ENCODE measurements at regions not wholly inside any gene's neighbourhood (a gene's known extent, or its start where the extent isn't known, plus 50 kb on each side); places are given as distances from the start of the nearest gene placed in this dataset.
"Not testable (repeated sequence)": the region's sequence is repeated elsewhere in the genome, so short reads cannot be mapped to it uniquely, and the experiment has no call there.

DNA sequence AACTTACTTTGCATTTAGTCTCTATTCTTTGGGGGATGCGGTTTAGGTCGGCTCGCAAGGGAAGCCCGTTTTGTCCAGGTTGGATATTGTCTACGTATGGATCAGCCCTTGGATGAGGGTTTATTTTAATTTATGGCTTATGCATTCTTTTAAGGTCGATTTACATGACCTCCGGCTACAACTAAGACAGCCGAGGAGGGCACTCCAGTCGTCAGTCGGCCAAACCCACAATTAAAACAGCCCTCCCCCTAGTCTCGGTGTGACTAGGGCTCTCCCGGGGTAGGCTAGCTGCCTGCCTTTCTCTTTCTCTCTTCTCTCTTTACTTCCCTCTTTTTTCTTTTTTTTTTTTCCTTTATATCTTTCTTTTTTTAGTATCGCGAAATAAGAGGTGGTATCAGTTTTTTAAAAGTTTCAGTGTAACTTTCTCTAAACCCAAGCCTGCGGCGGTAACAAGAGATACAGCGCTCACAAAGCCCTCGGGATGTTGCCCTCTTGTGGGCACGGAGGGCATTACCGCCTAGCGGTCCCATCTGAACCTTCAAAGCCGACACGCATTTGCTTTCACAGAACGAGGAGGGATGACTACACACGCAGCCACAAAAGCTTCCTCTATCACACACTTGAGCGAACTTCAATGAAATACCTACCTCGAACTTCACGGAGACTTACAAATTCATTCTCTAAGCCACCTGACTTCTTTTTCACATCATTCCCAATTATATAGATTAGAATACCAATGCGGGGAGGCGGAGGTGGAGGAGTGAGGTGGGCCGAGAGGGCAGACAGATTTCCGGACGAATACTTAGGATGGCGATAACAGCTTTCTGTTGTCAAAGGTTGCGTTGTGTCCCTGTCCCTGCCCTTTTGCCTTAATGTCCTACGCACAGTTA lies 132.3 kb upstream of the C11orf58 start:
- peak; percentile 75 for DNase-seq (ENCODE audit: low read depth)

DNA sequence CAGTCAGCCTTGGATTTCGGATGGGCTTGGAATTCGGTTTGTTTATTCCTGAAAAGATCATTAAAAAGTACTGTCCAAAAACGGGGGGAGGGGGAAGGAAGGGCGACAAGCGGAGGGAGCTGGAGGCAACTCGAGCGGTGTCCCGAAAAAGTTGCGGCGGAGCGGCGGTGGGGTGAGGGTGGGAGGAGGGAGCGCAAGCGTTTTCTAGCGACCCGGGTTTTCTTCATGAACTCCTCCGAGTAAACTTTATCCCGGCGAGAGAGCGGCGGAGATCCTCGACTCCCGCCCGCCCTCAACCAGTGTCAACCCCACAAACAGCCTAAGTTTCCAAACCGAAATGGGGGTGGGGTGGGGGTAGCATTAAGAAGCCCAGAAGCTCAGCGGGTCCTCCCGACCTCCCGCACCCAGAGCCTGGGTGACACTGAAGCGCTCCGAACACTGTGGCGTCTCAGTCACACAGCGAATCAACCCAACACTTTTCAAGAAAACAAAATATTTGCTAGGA lies 133.0 kb upstream of the C11orf58 start:
- DNase-seq (ENCODE audit: low read depth) = no peak

DNA sequence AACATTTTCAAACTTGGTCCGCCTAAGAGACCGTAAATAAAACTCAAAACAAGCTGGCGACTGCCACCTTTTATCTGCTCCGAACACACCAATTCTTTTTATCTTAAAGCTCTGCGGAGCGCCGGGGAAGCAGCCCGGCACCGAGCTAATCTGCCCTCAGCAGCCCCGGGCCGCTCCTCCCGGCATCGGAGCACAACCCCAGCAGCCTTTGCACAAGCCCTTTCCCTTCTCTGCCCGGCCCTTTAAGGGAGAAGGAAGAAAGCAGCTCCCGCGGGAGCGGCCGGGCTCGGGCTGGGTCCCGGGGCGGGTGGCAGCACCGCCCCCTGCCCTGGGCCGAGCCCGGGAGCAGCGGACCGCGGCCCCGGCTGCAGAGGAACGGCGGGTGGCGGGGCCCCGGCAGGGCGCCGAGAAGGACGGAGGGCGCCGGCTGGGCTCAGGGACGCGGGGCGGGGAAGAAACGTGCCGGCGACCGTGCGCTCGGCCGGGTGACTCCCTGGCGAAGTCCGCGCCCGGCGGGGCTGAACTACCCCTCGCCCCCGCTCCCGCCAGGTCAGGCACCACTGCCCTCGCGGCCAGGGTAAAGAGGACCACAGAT lies 133.6 kb upstream of the C11orf58 start:
- no peak for DNase-seq (ENCODE audit: low read depth)

DNA sequence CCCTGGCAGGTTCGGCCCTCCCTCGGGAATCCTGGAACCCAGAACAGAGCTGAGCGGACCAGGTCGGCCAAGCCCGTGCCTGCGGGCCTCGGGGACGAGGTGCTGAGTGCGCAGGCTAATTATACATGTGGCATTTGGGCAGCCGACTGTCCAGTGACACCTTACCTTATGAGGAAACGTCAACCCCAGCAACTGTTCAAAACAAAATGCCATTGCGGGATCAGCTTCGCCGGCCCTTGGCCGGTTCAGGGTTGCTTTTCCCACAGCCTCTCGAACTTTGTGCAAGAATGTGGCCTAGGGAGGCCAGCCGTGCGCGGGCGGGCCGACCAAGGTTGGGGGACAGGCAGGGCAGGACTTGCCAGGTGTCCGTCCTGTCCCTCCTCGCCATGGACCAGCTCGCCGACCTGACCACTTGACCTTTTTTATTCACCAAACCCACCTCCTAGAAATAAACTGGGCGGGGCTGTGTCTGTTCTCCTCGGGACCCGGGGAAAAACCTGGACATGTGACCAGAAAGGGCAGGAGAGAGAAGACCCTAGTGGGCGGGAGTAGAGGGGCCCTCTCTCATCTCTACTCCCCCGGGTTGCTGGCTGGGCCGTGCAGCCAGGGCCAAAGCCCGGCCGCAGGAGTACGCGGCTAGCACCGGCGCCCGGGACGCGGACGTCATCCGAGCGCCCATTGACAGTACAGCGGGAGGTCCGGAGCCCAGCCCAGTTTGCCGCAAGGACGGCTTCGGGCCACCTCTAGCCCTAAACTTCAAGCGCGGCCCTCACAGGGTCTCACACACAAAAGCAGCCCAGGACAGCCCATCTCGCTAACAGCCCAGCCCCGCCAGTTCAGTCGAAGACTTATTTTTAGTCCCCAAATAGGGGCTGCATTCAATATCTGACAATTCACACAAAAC lies 134.3 kb upstream of the C11orf58 start:
- DNase-seq (ENCODE audit: low read depth) = no peak

DNA sequence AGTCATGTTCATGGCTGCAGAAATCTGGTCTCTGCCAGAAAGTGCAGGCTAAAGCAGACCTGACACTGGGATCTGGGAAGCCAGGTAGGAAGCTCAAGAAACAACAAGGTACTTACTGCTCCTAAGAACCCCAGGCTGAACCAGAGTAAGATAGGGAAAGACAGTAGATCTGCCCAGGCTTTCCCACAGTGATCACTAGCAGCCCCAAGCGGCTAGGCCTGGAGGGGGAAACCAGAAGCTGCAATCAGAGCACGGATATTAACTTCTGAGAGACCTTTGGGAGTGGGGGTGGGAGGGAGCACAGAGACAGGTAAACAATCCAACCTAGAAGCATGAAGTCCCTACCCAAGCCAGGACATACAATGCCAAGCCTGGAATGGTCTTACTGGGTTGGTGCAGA lies 135.2 kb upstream of the C11orf58 start:
- DNase-seq (ENCODE audit: low read depth) = no peak

DNA sequence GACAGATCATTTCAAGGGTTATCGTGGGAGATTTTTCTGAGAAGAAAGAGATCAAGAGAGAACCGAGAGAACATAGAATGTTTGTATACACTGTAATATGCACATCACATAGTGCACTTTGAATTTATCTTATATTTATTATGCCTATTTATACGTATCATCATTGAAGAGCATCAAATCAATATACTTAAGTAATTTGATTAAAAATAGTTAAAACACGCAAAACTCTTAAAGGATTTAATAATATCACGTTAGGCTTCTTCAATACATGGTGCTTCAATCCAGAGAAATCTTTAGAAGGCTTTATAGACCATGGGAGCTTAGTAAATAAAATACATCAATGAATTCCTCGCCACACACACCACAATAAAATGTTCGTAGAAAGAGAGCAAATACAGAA lies 139.5 kb upstream of the C11orf58 start:
- no peak for DNase-seq (ENCODE audit: low read depth)

DNA sequence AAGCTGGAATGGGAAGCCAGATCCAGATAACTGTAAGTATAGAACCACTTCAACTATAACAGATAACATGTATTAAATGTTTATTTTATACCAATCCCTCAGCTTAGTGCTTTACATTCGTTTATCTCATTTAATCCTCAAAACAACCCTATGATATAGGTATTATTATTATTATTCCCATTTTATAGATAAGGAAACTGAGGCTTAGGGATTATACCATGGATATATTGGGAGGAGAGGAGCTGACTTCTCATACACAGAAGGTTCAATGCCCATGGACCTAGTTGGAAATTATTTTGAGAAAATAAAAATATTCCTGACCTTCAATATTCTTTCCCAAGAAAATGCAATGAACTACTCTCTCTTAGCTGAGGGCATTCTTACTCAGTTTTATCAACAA lies 140.4 kb upstream of the C11orf58 start:
- DNase-seq (ENCODE audit: low read depth) = no peak

DNA sequence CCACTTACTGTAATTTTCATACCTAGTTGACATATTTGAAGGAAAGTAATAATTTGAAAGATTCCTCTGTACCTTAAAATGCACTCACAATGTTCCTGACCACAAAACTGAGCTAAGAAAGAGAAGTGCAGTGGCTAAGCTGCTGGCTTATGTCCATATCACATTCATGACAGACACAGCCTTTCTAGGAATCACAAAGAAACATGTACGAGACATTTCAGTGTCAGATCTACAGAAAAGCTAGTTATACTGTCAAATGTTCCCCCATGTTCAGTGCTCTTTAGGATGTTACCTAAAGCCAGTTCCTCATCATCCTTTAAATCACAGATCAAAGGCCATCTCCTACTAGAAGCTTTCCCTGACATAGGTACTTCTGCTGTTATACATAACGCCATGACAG lies 142.2 kb upstream of the C11orf58 start:
- no peak for DNase-seq (ENCODE audit: low read depth)

DNA sequence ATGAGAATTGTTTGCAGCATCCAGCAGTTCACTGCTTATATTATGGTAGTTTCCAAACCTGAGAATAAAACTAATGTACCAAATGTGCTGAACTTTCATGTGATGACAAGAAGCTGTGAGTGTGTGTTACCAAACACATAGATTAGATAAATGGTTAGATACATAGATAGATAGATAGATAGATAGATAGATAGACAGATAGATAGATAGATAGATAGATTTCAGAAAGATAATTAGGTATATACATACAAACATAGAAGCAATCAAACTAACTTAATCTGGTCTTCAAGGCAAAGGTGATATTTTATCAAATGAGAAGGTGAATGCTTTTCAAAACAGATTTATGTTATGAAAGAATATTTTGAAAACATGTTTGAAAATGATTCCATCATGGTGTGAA lies 147.3 kb upstream of the C11orf58 start:
- DNase-seq (ENCODE audit: low read depth) = no peak

DNA sequence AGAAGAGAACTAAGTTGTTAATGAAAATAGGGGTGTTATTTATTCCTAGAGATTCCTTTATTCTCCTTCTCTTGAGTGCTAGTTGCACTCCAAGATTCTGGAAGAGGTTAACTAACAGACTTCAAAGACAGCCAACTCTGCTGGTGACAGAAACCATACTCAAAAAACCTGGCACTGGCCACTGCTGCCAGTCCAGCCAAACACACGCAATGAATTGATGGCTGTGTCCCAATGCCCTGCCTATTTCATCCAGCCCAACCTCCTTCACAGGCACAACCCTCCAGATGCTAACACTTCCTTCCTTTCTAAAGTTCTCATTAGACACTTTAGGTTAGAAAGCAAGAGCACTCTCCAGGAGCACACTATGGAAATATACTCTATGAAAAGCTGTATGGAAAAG lies 150.8 kb upstream of the C11orf58 start:
- no peak for DNase-seq (ENCODE audit: low read depth)

DNA sequence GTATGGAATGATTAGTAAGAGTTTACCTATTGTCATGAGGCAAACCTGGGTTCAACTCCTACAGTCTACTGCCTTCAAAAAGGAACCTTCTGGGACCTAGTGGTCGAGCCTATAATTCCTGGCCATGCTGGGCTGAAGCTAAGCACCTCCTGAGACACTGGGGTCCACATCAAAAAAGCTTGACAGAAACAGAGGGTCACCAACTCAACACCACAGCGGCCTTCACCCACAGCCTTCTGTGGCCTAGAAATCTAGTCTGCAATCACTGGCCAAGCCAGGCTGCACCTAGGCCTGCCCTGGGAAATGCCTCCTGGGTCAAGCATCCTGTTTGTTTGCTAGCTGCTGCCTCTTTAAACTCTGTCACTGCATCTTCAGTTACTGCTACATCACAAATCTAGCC lies 153.9 kb upstream of the C11orf58 start:
- no peak for DNase-seq (ENCODE audit: low read depth)

DNA sequence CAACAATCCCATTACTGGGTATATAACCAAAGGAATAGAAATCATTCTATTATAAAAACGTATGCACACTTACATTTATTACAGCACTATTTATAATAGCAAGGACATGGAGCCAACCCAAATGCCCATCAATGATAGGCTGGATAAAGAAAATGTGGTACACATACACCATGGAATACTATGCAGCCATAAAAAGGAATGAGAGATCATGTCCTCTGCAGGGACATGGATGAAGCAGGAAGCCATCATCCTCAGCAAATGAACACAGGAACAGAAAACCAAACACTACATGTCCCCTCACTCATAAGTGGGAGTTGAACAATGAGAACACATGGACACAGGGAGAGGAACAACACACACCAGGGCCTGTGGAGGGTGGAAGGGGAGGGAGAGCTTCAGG lies 157.4 kb upstream of the C11orf58 start:
- DNase-seq (ENCODE audit: low read depth) = not testable (repeated sequence)

DNA sequence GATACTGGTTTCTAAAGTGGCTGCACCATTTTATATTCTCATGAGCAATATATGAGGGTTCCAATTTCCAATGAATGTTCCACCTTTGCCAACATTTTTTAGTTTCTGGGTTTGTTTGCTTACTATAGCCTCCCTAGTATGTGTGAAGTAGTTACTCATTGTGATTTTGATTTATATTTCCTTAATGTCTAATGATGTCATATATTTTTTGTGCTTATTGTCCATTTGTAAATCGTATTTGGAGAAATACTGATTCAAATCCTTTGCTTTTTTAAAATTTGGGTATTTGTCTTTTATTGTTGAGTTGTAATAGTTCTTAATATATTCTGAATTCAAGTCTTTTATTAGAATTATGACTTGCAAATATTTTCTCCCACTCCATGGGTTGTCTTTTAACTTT lies 161.0 kb upstream of the C11orf58 start:
- DNase-seq (ENCODE audit: low read depth) = no peak

DNA sequence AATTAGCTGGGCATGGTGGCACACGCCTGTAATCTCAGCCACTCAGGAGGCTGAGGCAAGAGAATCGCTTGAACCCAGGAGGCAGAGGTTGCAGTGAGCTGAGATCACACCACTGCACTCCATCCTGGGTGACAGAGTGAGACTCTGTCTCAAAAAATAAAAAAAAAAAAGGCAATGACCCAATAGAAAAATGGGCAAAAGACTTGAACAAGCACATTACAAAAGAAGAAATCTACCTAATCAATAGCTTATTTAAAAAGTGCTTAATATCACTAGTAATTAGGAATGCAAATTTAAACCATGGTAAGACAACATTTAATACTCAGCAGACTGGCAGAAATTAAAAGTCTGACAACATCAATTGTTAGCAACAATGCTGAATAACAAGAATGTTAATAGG lies 163.6 kb upstream of the C11orf58 start:
- DNase-seq (ENCODE audit: low read depth) = not testable (repeated sequence)

DNA sequence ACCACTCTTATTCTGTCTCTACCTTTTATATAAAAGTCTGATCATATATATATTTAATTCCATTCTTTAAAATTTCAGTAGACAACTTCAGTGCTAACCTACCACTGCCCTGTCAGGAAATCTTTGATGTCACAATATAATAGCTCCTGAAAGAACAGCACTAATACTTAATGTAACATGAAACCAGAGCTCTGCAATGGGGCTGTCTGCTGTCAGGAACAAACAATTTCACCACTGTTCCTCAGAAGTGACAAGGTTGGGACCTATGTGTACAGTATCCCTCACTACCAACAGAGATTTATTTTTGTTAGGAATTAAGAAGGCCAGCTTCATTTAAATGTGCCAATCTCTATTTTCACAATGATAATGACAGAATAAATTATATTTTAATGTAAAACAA lies 165.5 kb upstream of the C11orf58 start:
- no peak for DNase-seq (ENCODE audit: low read depth)

DNA sequence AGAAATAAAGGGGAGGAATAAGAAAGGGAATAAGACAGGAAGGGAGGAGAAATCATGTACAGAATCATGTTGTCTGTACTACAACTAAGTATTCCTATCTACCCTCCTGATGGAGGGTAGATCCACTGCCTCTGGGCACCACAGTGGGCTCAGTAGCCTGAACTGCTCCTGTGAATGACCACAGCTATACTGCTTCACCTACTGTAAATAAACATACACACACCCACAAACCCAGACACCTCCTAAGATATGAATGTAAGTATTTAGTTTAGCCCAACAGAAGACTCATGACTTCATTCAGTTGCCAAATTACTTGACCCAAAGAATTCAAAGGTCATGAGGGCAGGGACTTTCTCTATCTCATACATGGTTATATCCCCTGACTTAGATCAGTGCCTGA lies 177.3 kb upstream of the C11orf58 start:
- DNase-seq (ENCODE audit: low read depth) = no peak

DNA sequence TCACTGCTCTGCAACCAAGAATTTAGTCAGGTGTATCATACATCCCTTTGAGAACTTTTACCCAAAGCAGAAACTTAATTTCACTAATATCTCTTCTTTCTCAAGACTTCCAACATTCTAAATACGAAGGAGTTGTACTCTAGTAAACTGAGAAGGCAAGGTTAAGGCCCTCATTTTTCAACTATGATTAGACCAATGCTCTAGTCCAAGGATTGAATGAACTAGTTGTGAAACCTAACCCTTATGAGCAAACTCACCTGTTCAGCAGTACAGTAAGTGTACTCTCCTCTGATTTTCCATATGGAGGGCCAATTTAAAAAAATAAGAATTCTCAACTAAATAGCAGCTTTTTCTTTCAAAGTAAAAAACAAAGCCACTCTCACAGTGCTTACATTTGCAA lies 180.0 kb upstream of the C11orf58 start:
- no peak for DNase-seq (ENCODE audit: low read depth)

DNA sequence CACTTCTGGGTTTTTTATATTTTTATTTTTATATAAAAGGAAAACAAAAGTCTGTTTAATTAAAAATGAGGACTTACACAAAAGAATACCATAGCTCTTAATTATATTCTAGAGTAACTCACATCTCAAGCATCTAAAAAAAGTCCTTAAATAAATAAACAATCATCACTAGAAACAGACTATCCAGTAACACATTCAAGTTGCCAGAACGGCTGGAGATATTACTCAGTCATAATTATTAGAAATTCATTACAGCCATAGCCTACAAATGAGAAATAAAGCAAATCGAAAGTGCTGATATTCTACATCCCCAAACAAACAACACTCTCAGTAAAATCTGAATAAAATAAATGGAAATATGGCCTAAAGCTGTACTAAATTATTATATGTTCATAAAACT lies 182.5 kb upstream of the C11orf58 start:
- DNase-seq (ENCODE audit: low read depth) = no peak

DNA sequence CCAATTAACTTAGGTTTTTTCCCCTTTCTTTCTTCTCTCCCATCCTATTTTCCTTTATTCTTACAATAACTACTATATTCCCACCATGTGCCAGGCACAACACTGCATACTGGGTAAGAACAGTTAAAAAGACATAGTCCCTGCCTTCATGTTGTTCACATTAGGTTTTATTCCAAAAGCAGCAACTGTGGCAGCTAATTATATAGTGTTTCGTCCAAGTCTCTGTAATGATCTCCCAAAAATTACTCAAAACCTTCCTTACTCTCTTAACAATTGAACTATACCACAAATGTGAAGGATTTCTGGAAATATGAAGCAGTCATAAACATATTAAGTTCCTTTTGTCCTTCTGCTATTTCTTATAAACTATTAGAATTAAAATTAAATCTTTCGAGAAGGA lies 184.1 kb upstream of the C11orf58 start:
- no peak for DNase-seq (ENCODE audit: low read depth)

DNA sequence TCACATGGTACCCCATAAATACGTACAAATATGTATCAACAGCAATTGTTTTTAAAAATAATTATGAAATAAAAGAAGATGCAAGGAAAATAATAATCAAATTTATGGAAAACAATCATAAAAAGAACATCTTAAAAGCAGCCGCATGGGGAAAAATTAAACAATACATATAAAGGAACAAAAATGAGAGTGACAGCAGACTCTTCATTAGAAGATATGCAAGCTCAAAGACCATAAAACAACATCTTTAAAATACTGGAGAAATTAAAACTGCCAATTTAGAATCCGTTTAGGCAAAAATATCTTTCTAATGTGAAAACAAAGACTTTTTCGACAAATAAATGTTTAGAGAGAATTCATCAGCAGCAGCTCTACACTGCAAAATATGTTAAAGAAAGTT lies 190.6 kb upstream of the C11orf58 start:
- no peak for DNase-seq (ENCODE audit: low read depth)

DNA sequence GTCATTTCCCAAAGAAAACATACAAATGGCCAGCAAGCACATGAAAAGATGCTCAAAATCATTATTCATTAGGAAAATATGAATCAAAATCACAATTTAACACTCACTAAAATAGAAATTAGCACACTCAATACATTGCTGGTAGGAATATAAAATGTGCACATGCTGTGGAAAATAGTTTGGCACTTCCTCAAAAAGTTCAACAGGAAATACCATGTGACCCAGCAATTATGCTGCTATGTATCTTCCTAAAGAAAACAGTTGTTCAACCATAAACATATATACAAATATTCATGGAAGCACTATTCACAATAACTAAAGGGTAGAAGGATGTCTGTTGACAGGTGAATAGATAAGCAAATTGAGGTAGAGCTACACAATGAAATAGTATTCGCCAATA lies 187.3 kb upstream of the SOX6 start:
- no peak for DNase-seq (ENCODE audit: low read depth)

DNA sequence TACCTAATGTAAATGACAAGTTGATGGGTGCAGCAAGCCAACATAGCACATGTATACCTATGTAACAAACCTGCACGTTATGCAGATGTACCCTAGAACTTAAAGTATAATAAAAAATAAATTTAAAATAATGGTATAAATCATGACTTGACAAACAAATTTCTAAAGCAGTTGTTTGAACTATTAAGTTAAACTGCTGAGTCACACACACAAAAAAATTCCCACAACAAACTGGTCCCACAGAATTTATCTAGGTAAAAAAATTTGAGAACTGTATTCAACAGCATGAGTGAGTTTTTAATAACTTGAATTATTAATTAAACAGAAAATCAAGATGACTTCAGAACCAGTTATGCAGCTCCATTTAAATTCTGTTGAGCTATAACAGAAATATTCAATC lies 186.0 kb upstream of the SOX6 start:
- no peak for DNase-seq (ENCODE audit: low read depth)

DNA sequence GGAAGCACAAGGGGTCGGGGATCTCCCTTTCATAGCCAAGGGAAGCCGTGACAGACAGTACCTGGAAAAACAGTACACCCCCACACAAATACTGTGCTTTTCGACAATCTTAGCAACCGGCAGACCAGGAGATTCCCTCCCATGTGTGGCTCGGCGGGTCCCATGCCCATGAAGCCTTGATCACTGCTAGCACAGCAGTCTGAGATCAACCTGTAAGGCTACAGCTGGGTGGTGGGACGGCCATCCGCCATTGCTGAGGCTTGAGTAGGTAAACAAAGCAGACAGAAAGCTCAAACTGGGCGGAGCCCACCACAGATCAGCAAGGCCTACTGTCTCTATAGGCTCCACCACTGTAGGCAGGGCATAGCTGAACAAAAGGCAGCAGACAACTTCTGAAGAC lies 180.2 kb upstream of the SOX6 start:
- DNase-seq (ENCODE audit: low read depth) = no peak
